ENCODE measurements at regions not wholly inside any gene's neighbourhood (a gene's known extent, or its start where the extent isn't known, plus 50 kb on each side); places are given as distances from the start of the nearest gene placed in this dataset.
"Not testable (repeated sequence)": the region's sequence is repeated elsewhere in the genome, so short reads cannot be mapped to it uniquely, and the experiment has no call there.

DNA sequence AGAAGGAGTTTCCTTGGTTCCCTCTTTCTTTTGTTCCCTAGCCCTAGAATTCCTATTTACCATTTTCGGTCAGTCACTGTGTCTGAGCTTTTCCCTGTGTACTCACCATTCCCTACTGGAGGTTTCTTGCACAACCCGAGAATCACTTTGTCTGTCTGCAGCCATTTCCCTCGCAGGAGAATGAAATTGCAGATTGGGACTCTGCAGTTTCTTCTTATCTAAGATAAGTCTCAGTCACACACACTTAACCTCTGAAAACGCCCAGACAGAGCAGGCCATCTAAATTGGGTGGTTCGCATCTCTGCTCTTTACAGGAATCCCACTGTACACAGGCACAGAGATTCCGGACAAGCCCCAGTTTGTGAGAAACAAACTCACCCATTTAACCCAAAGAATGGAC is 58.6 kb upstream of the CNTNAP2 start:
- DNase-seq (ENCODE audit: low spot score in 2 of 2): no peak
- TF ChIP-seq POLR2AphosphoS5 (IDR thresholded peaks at IDR 0.05) (no peak), POLR2A (IDR thresholded peaks at IDR 0.05) (no peak)
- TF ChIP-seq, protein P1, sequence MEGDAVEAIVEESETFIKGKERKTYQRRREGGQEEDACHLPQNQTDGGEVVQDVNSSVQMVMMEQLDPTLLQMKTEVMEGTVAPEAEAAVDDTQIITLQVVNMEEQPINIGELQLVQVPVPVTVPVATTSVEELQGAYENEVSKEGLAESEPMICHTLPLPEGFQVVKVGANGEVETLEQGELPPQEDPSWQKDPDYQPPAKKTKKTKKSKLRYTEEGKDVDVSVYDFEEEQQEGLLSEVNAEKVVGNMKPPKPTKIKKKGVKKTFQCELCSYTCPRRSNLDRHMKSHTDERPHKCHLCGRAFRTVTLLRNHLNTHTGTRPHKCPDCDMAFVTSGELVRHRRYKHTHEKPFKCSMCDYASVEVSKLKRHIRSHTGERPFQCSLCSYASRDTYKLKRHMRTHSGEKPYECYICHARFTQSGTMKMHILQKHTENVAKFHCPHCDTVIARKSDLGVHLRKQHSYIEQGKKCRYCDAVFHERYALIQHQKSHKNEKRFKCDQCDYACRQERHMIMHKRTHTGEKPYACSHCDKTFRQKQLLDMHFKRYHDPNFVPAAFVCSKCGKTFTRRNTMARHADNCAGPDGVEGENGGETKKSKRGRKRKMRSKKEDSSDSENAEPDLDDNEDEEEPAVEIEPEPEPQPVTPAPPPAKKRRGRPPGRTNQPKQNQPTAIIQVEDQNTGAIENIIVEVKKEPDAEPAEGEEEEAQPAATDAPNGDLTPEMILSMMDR (IDR thresholded peaks at IDR 0.05): no peak
- Histone ChIP-seq H3K36me3 (no peaks in the 10 kb centered on the region), H3K4me3 (no peak overlapping the region), H3K27ac (no peak overlapping the region), H3K4me1 (no peaks in the 10 kb centered on the region), H3K9me3 (no peaks in the 10 kb centered on the region), H3K27me3 (no peaks in the 10 kb centered on the region)
- intact Hi-C loops (cut with DNase I; ENCODE audit: low total_unique reads): no loop called here

DNA sequence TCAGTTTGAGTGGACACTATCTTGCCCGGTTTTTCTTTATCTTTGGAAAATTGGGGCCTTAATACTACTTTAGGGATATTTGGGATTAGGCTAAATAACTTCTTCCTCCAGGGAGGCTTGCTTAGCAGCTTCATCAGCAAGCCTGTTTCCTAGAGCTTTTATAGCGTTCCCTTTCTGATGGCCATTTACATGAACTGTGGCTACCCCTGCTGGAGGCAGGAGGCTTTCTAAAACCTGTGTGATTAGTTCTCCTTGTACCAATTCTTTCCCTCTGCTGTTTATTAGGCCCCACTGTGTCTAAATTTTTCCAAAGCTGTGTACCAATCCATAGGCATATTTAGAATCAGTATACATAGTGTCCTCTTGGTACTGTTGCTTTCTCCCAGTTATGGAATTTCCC is 61.7 kb upstream of the CNTNAP2 start:
- Histone ChIP-seq H3K27me3 (no peaks in the 10 kb centered on the region), H3K4me3 (no peak overlapping the region), H3K27ac (no peak overlapping the region), H3K9me3 (no peaks in the 10 kb centered on the region), H3K36me3 (no peaks in the 10 kb centered on the region), H3K4me1 (no peaks in the 10 kb centered on the region)
- intact Hi-C loops (cut with DNase I; ENCODE audit: low total_unique reads): no loop called here
- DNase-seq (ENCODE audit: low spot score in 2 of 2): no peak
- TF ChIP-seq, protein P1 (IDR thresholded peaks at IDR 0.05): no peak
- no peak for TF ChIP-seq POLR2AphosphoS5 (IDR thresholded peaks at IDR 0.05)
- no peak for TF ChIP-seq POLR2A (IDR thresholded peaks at IDR 0.05)

DNA sequence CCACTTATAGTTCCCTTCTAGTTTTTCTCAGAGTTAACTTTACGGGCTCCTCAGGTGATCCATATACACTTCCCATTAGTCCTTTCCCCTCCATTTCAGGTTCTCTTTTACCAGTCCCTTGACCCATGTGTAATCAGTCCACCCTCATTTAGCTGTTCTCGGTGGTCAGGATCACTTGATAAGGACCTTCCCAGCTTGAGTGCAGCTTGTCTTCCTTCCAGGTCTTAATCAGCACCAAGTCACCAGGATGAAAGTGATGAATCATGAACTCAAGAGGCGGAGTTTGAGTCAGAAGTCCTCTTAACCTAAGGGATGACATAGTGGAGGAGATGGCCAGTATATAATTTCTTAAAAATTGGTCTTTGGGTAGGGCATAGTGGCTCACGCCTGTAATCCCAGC is 63.1 kb upstream of the CNTNAP2 start:
- no peaks in the 10 kb centered on the region for H3K4me1 ChIP-seq

DNA sequence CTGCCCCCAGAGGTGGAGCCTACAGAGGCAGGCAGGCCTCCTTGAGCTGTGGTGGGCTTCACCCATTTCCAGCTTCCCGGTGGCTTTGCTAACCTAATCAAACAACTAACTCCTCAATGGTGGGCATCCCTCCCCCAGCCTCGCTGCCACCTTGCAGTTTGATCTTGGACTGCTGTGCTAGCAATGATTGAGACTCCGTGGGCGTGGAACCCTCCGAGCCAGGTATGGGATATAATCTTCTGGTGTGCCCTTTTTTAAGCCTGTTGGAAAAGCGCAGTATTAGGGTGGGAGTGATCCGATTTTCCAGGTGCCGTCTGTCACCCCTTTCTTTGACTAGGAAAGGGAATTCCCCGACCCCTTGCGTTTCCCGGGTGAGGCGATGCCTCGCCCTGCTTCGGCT is 73.3 kb upstream of the CNTNAP2 start:
- DNase-seq (ENCODE audit: low spot score in 2 of 2); H3K4me3 ChIP-seq; intact Hi-C loops (cut with DNase I; ENCODE audit: low total_unique reads); H3K27me3 ChIP-seq; H3K4me1 ChIP-seq; H3K36me3 ChIP-seq; H3K9me3 ChIP-seq; H3K27ac ChIP-seq: not testable (repeated sequence)

More for the DNA sequence above, 63.1 kb upstream of the CNTNAP2 start:
- Histone ChIP-seq H3K27me3 (no peaks in the 10 kb centered on the region), H3K9me3 (no peaks in the 10 kb centered on the region), H3K4me3 (no peak overlapping the region), H3K27ac (no peak overlapping the region), H3K36me3 (no peaks in the 10 kb centered on the region)
- DNase-seq (ENCODE audit: low spot score in 2 of 2): no peak
- intact Hi-C loops (cut with DNase I; ENCODE audit: low total_unique reads): no loop called here
- no peak for TF ChIP-seq POLR2AphosphoS5 (IDR thresholded peaks at IDR 0.05)
- no peak for TF ChIP-seq POLR2A (IDR thresholded peaks at IDR 0.05)
- TF ChIP-seq, protein P1 (IDR thresholded peaks at IDR 0.05): no peak

DNA sequence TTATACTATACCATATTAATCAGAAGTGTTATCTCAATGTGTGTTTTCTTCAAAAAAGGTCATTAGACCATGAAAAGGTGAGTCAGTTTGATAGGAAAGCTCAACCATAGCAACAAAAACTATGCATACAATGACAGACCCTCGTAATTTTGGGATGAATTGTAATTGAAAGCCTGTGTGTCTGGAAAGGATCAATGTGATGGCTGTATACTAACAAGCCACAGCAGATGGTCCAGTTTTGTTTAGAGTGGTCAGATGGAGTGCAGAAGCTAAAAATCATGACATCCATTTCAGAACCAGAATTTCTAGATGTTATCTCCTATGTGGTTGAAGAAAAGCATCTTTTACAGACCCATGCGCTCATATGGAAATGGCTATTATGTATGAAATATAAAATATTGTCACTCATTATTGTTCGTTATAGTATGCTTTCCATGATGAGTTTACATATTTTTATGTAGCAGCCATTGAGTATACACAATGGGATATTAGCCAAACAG is 88.3 kb upstream of the CNTNAP2 start:
- H3K27ac ChIP-seq: no peak overlapping the region
- intact Hi-C loops (cut with DNase I; ENCODE audit: low total_unique reads): no loop called here
- TF ChIP-seq POLR2AphosphoS5 (IDR thresholded peaks at IDR 0.05): no peak
- TF ChIP-seq, protein P1 (IDR thresholded peaks at IDR 0.05): no peak
- no peaks in the 10 kb centered on the region for H3K36me3 ChIP-seq
- no peaks in the 10 kb centered on the region for H3K9me3 ChIP-seq
- DNase-seq (ENCODE audit: low spot score in 2 of 2): no peak
- H3K27me3 ChIP-seq: no peaks in the 10 kb centered on the region
- H3K4me1 ChIP-seq: no peaks in the 10 kb centered on the region
- H3K4me3 ChIP-seq: no peak overlapping the region

DNA sequence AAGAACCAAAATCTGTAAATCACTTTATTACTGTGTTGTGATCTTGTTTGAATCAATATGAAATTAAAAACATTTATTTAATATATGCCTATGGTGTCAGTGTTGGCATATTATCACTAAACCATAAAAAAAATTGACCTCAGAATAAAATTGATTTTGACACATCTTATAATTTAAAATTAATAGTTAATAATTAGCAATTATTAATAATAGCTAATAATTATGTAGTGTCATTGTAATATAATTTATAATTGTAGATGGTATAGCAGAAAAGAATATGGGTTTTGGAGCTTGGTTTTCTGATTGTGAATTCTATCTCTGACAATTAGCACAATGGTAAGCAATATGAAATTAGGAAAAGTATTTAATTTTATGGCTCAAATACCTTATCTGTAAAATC is 89.4 kb upstream of the CNTNAP2 start:
- H3K27ac ChIP-seq: no peak overlapping the region
- no peak overlapping the region for H3K4me3 ChIP-seq
- TF ChIP-seq, protein P1 (IDR thresholded peaks at IDR 0.05): no peak
- TF ChIP-seq POLR2A (IDR thresholded peaks at IDR 0.05) (no peak), POLR2AphosphoS5 (IDR thresholded peaks at IDR 0.05) (no peak)
- H3K9me3 ChIP-seq: no peaks in the 10 kb centered on the region
- DNase-seq (ENCODE audit: low spot score in 2 of 2): no peak
- intact Hi-C loops (cut with DNase I; ENCODE audit: low total_unique reads): no loop called here
- H3K4me1 ChIP-seq: no peaks in the 10 kb centered on the region
- no peaks in the 10 kb centered on the region for H3K36me3 ChIP-seq
- no peaks in the 10 kb centered on the region for H3K27me3 ChIP-seq

Data from breast epithelium (tissue), 4 donors.